Natural killer cell treated with Interleukin-12 subunit alpha and Interleukin-12 subunit beta and Interleukin-15 and Interleukin-18, amount 100 ng/mL, for 72 hours (primary cell): ENCODE measurements at regions not wholly inside any gene's neighbourhood (a gene's known extent, or its start where the extent isn't known, plus 50 kb on each side); places are given as distances from the start of the nearest gene placed in this dataset.

Source experiments
- ATAC-seq, 2 donors: fragments of 150-1000 bp; cut with Tn5 transposase in 1 of 2; sonication (Bioruptor Pico), chemical (Tn5 transposase) in 1 of 2; 2 replicates each; pipeline ENCODE4 v1.10.0; 2021
- DNase-seq: peaks from one replicate; pipeline ENCODE4 v3.0.0; 2022; ENCODE audit warnings: low spot score
- H3K27ac Mint-ChIP-seq, 2 donors: 1 replicate in 1 of 2; 2 replicates in 1 of 2; pipeline ENCODE4 v1.8.0; 2022; ENCODE audit warnings: mixed read lengths in 2 of 2, mild to moderate bottlenecking in 1 of 2, moderate library complexity in 1 of 2
- H3K27me3 Mint-ChIP-seq, 2 donors: 1 replicate in 1 of 2; 2 replicates in 1 of 2; pipeline ENCODE4 v1.8.0; 2022; ENCODE audit warnings: mixed read lengths in 2 of 2
- H3K36me3 Mint-ChIP-seq: one replicate; pipeline ENCODE4 v1.8.0; 2022; ENCODE audit warnings: mixed read lengths
- H3K4me1 Mint-ChIP-seq, 2 donors: 1 replicate in 1 of 2; 2 replicates in 1 of 2; pipeline ENCODE4 v1.8.0; 2022; ENCODE audit warnings: low read depth in 2 of 2, mixed read lengths in 2 of 2, mild to moderate bottlenecking in 1 of 2
- H3K4me3 Mint-ChIP-seq: one replicate; pipeline ENCODE4 v1.8.0; 2022; ENCODE audit warnings: mixed read lengths
- H3K9me3 Mint-ChIP-seq: 2 replicates; pipeline ENCODE4 v1.8.0; 2022; ENCODE audit warnings: mixed read lengths

DNA sequence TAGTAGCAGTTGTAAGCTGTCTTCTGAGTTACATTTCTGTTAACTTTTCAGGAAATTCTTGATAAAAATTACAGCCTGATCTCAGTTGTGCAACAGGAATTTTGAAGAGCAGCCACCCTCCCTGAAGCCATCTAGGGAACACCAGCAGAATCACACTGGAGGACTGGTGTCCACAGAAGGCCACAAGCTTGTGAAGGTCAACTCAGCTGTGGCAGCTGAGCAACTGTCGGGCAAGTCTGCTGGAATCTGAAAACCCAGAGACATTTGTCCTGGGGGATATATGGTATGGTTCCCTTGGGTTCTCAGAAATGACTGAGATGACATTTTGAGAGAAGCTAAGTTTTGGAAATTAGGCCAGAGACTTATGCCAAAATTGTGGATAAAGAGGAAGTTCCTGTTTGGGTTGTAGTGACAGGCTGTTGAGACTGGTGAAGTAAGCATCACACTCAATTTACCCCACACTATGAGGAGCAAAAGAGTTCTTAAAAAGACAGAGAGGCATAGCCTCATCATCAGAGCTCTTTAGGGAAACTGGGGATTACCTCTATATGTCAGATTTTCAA, 78.1 kb upstream of the TNIP3 start:
- Mint-ChIP-seq H3K4me3 (no peak overlapping the region), H3K4me1 (peaks cover 0 to 11% of the 10 kb centered on the region in 2 donors), H3K27ac (no peak overlapping the region), H3K36me3 (no peaks in the 10 kb centered on the region), H3K27me3 (peaks cover 0 to 6% of the 10 kb centered on the region in 2 donors), H3K9me3 (no peaks in the 10 kb centered on the region)
- no peak for DNase-seq
- ATAC-seq: no peak

GRCh38 chr4:121239951-121240350, 75.8 kb upstream of the TNIP3 start:
- Mint-ChIP-seq H3K27ac (no peak overlapping the region), H3K36me3 (no peaks in the 10 kb centered on the region), H3K9me3 (no peaks in the 10 kb centered on the region), H3K4me1 (peaks cover 0 to 11% of the 10 kb centered on the region in 2 donors), H3K27me3 (peaks cover 0 to 6% of the 10 kb centered on the region in 2 donors), H3K4me3 (no peak overlapping the region)
- no peak for DNase-seq
- no peak for ATAC-seq

- no peaks in the 10 kb centered on the region for H3K9me3 Mint-ChIP-seq
- H3K4me1 Mint-ChIP-seq: peaks cover 0 to 4% of the 10 kb centered on the region in 2 donors
- H3K36me3 Mint-ChIP-seq: no peaks in the 10 kb centered on the region
- ATAC-seq (no peak), DNase-seq (no peak)
- no peak overlapping the region for H3K27ac Mint-ChIP-seq
- H3K27me3 Mint-ChIP-seq: no peaks in the 10 kb centered on the region
- no peak overlapping the region for H3K4me3 Mint-ChIP-seq
Observed at GRCh38 chr4:121238461-121238860, 74.3 kb upstream of the TNIP3 start.

- DNase-seq (no peak), ATAC-seq (no peak)
- peaks cover 0 to 4% of the 10 kb centered on the region in 2 donors for H3K4me1 Mint-ChIP-seq
- H3K36me3 Mint-ChIP-seq: no peaks in the 10 kb centered on the region
- H3K27me3 Mint-ChIP-seq: no peaks in the 10 kb centered on the region
- no peak overlapping the region for H3K27ac Mint-ChIP-seq
- H3K9me3 Mint-ChIP-seq: no peaks in the 10 kb centered on the region
- H3K4me3 Mint-ChIP-seq: no peak overlapping the region
Observed at GRCh38 chr4:121237069-121237399, 72.9 kb upstream of the TNIP3 start.

- Mint-ChIP-seq H3K9me3 (no peaks in the 10 kb centered on the region), H3K4me3 (no peak overlapping the region), H3K36me3 (no peaks in the 10 kb centered on the region), H3K4me1 (no peaks in the 10 kb centered on the region), H3K27ac (no peak overlapping the region), H3K27me3 (no peaks in the 10 kb centered on the region)
- DNase-seq (no peak), ATAC-seq (no peak)
Observed at GRCh38 chr4:121236353-121237068, 72.4 kb upstream of the TNIP3 start.

- H3K27ac Mint-ChIP-seq: no peak overlapping the region
- no peaks in the 10 kb centered on the region for H3K36me3 Mint-ChIP-seq
- H3K4me3 Mint-ChIP-seq: no peak overlapping the region
- H3K27me3 Mint-ChIP-seq: peaks cover 0 to 6% of the 10 kb centered on the region in 2 donors
- no peaks in the 10 kb centered on the region for H3K9me3 Mint-ChIP-seq
- no peaks in the 10 kb centered on the region for H3K4me1 Mint-ChIP-seq
- no peak for ATAC-seq
- DNase-seq: no peak
Observed at GRCh38 chr4:121233982-121234381, 69.9 kb upstream of the TNIP3 start.

DNA sequence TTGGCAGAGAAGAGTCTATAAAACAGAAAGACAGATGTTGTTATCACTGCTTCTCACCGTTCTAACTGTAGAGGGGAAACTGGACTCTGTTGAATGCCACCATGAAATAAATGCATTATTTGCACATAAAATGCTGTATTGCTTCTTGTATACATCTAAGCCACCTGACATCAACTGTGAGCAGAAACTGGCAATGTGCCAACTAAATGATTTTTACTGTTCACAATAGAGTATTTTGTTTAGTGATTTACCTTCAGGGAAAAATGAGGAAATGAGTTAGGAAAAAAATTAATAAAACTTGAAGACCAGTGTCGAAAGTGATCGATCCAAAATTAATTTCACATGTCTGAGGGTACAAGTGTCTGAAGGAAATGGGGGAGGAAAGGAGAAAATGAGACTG, 65.9 kb upstream of the TNIP3 start:
- DNase-seq: no peak
- Mint-ChIP-seq H3K4me1 (peaks cover 0 to 6% of the 10 kb centered on the region in 2 donors), H3K27ac (no peak overlapping the region), H3K36me3 (no peaks in the 10 kb centered on the region), H3K4me3 (no peak overlapping the region), H3K27me3 (peaks cover 0 to 9% of the 10 kb centered on the region in 2 donors), H3K9me3 (no peaks in the 10 kb centered on the region)
- ATAC-seq: no peak

- no peaks in the 10 kb centered on the region for H3K36me3 Mint-ChIP-seq
- ATAC-seq (no peak), DNase-seq (no peak)
- no peaks in the 10 kb centered on the region for H3K9me3 Mint-ChIP-seq
- peaks cover 0 to 6% of the 10 kb centered on the region in 2 donors for H3K4me1 Mint-ChIP-seq
- H3K27me3 Mint-ChIP-seq: peaks cover 0 to 9% of the 10 kb centered on the region in 2 donors
- no peak overlapping the region for H3K27ac Mint-ChIP-seq
- no peak overlapping the region for H3K4me3 Mint-ChIP-seq
Observed at GRCh38 chr4:121228848-121229247, 64.7 kb upstream of the TNIP3 start.

- ATAC-seq (peak in 1 of 2 donors; percentile 68), DNase-seq (no peak)
- Mint-ChIP-seq H3K9me3 (no peaks in the 10 kb centered on the region), H3K27ac (peak overlapping the region in 1 of 2 donors; percentile 60), H3K36me3 (no peaks in the 10 kb centered on the region), H3K4me3 (peak overlapping the region; percentile 65), H3K27me3 (peaks cover 0 to 9% of the 10 kb centered on the region in 2 donors), H3K4me1 (peaks cover 0 to 7% of the 10 kb centered on the region in 2 donors)
Observed at GRCh38 chr4:121227341-121227792, 63.2 kb upstream of the TNIP3 start.

- Mint-ChIP-seq H3K9me3 (no peaks in the 10 kb centered on the region), H3K4me3 (peak overlapping the region; percentile 78), H3K36me3 (no peaks in the 10 kb centered on the region), H3K4me1 (peaks cover 0 to 17% of the 10 kb centered on the region in 2 donors), H3K27me3 (peaks cover 0 to 9% of the 10 kb centered on the region in 2 donors), H3K27ac (peak overlapping the region in 1 of 2 donors; percentile 60)
- no peak for ATAC-seq
- no peak for DNase-seq
Observed at GRCh38 chr4:121226362-121226761, 62.2 kb upstream of the TNIP3 start.

GRCh38 chr4:121221608-121222007, 57.5 kb upstream of the TNIP3 start:
- H3K27me3 Mint-ChIP-seq: peaks cover 0 to 9% of the 10 kb centered on the region in 2 donors
- DNase-seq: no peak
- H3K4me1 Mint-ChIP-seq: peaks cover 4 to 34% of the 10 kb centered on the region in 2 donors
- ATAC-seq: no peak
- peak overlapping the region in 1 of 2 donors; percentile 63 for H3K27ac Mint-ChIP-seq
- H3K36me3 Mint-ChIP-seq: no peaks in the 10 kb centered on the region
- H3K4me3 Mint-ChIP-seq: peak overlapping the region; percentile 46
- no peaks in the 10 kb centered on the region for H3K9me3 Mint-ChIP-seq

DNA sequence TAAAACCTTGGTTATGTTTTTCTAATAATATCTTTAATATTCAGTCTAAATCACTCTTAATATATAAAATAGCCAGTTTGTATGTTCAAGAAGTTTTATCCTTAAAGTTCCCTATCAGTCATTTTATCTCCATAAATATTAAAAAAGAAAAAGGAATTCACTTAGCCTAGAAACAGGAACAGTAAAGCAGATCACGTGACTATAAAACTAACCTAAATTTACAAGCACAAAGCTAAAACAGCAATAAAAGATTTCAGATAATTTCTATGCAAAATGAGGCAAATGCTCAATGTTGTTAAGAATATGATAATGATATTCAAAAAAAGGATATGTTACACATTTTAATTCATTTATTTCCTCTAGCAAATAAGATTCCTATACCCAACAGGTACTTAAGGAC, 57.1 kb upstream of the TNIP3 start:
- H3K27ac Mint-ChIP-seq: peak overlapping the region in 1 of 2 donors; percentile 63

DNA sequence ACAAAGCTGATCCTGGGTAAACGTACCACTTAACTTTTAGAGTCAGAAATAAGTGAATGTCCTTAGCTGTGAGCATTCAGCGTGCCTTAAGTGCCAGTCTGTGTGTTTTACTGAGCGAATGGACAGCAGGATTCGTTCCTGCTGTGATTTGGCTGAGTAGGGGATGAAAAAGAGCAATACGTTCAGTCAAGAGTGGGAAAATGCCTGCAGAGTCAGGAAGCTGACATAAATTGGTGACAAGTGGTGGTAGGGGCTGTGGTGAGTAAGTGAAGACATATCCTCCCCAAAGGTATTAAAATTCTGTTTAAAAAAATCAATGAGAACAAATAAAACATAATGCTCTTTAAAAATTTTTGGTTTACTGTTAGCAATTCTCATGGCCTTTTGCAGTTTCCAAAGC, 56.6 kb upstream of the TNIP3 start:
- no peaks in the 10 kb centered on the region for H3K9me3 Mint-ChIP-seq
- ATAC-seq (peak in 1 of 2 donors; percentile 56), DNase-seq (no peak)
- H3K4me1 Mint-ChIP-seq: peaks cover 4 to 30% of the 10 kb centered on the region in 2 donors
- H3K36me3 Mint-ChIP-seq: no peaks in the 10 kb centered on the region
- peaks cover 0 to 6% of the 10 kb centered on the region in 2 donors for H3K27me3 Mint-ChIP-seq
- H3K27ac Mint-ChIP-seq: no peak overlapping the region
- H3K4me3 Mint-ChIP-seq: peak overlapping the region; percentile 62

More for the DNA sequence above, 57.1 kb upstream of the TNIP3 start:
- no peak for DNase-seq
- Mint-ChIP-seq H3K36me3 (no peaks in the 10 kb centered on the region), H3K9me3 (no peaks in the 10 kb centered on the region), H3K4me1 (peaks cover 4 to 35% of the 10 kb centered on the region in 2 donors), H3K4me3 (peak overlapping the region; percentile 46), H3K27me3 (peaks cover 0 to 9% of the 10 kb centered on the region in 2 donors)
- ATAC-seq: no peak

GRCh38 chr4:121219227-121219626, 55.1 kb upstream of the TNIP3 start:
- Mint-ChIP-seq H3K4me3 (peak overlapping the region; percentile 76), H3K9me3 (no peaks in the 10 kb centered on the region), H3K36me3 (no peaks in the 10 kb centered on the region), H3K27ac (peak overlapping the region in 1 of 2 donors; percentile 80), H3K4me1 (peaks cover 4 to 32% of the 10 kb centered on the region in 2 donors), H3K27me3 (peaks cover 0 to 6% of the 10 kb centered on the region in 2 donors)
- DNase-seq (no peak), ATAC-seq (no peak)
